Activated naive CD4-positive, alpha-beta T cell treated with anti-CD3 and anti-CD28 coated beads, Interleukin-2, amount 10 ng/mL, durations not matched to agents 7 days and 5 days (primary cell): ENCODE measurements at regions not wholly inside any gene's neighbourhood (a gene's known extent, or its start where the extent isn't known, plus 50 kb on each side); places are given as distances from the start of the nearest gene placed in this dataset.

Experiments
- CTCF ChIA-PET: fragments of 350-600 bp; sonication (Branson Sonifier 250); formaldehyde crosslinking; loops from one replicate; lab custom pipeline; 2021; ENCODE audit warnings: antibody characterized with exemption; lab: Charles Lee
- DNase-seq: peaks from one replicate; pipeline ENCODE4 v3.0.0-alpha.2; 2020
- H3K27ac Mint-ChIP-seq: one replicate; pipeline ENCODE4 v1.8.0; 2021; ENCODE audit warnings: mild to moderate bottlenecking, moderate library complexity, mixed read lengths
- H3K27me3 Mint-ChIP-seq: one replicate; pipeline ENCODE4 v1.8.0; 2021; ENCODE audit warnings: mild to moderate bottlenecking, mixed read lengths
- H3K36me3 Mint-ChIP-seq: one replicate; pipeline ENCODE4 v1.8.0; 2021; ENCODE audit warnings: mixed read lengths
- H3K4me1 Mint-ChIP-seq: one replicate; pipeline ENCODE4 v1.8.0; 2021; ENCODE audit warnings: mixed read lengths
- H3K4me3 Mint-ChIP-seq: one replicate; pipeline ENCODE4 v1.8.0; 2021; ENCODE audit warnings: mild to moderate bottlenecking, moderate library complexity, mixed read lengths
- H3K9me3 Mint-ChIP-seq: one replicate; pipeline ENCODE4 v1.8.0; 2021; ENCODE audit warnings: mixed read lengths

DNA sequence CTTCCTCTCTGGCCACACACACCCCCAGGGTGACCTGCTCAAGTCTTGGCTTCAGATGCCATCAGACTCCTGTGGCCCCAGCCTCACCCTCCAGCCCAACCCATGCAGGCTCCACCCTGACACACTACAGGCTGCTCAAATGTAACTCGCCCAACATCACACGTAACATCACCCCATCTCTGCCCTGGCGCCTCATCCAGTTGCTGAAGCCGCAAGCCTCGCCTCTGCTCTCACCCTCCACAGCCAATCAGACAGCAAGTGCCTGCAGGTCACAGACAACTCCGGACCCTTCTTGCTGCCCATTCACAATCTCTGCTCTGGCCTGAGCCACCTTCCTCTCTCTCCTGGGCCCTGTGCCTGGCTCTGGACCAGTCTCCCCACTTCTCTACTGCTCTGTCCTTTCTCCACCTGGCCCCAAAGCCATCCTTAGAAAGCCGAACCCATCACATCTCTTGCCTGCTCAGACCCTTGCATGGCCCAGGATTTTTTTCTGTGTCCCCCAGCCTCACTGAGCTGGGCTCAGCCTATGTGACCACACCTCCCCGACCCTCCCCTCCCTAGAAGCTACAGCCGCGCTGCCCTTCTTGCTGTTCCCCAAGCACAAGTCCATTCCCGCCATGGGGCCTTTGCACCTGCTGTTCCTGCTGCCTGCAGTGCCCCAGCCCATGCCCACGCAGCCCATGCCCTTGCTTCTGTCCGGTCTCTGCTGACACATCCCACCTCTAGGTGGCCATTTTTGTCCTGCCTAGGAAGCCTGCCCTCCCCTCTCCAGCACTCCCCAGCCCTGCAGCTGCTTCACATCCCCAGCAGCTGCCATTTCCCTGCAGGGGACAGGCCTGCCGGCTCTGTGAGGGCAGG lies 333.9 kb downstream of the CTTN start:
- H3K4me1 Mint-ChIP-seq = no peaks in the 10 kb centered on the region
- no peak overlapping the region for H3K4me3 Mint-ChIP-seq
- H3K27me3 Mint-ChIP-seq = no peaks in the 10 kb centered on the region
- CTCF ChIA-PET = no interaction called here
- DNase-seq = no peak
- no peak overlapping the region for H3K27ac Mint-ChIP-seq
- no peaks in the 10 kb centered on the region for H3K36me3 Mint-ChIP-seq
- H3K9me3 Mint-ChIP-seq = peaks cover 2% of the 10 kb centered on the region

DNA sequence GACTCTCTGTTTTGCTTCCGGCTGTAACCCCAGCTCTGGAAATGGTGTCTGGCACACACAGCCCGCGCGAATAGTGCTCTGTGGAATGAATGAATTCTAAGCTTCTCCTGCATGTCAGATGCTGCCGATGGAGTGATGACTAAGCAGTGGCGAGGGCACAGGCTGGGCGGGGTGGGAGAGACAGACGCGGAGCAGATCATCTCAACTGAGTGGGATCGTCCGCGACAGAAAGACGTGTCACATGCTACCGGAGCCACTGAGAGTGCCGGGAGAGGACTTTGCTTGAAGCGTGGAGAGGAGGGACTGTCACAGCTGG lies 334.5 kb downstream of the CTTN start:
- H3K27ac Mint-ChIP-seq = peak overlapping the region; percentile 47

DNA sequence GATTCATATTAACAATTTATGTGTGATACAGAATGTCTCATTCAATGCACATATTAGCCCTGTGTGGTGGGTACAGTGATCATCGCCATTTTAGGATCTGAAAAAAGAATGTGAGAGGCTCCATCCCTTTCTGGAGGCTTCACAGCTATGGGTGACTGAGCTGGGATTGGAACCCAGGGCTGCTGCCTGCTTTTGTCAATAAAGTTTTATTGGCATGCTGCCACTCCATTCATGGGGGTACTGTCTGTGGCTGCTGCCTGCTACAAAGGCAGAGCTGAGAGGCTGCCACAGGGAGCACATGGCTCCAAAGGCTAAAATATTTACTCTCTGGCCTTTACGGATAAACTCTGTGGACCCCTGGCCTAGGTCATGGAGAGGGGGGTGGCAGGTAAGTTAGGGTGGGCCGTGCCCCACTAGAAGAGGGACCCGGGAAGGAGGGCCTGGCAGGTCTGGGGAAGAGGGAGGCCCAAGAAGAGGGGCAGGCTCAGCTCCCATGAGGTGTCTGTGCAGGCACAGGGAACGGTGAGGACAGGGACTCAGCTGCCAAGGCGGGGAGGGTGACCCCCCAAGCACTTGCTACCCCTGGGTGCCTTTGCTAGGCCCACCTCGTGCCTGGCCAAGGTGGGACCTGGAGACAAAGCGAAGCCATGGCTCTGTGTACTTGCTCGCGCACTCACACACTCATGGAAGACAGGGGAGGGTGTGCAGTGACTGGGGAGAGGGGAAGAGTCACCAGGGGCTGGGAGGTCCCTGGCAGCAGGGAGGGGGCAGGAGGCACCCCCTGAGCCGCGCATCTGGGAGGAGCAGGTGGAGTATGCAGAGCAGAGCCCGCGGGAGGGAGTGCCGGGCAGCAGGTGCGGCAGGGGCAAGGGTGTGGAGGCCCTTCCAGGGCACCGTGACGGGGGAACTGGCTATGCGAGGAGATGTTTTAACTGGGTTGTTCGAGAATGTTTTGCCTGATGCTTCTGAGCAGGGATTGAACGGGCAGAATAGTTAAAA lies 335.3 kb downstream of the CTTN start:
- H3K36me3 Mint-ChIP-seq = no peaks in the 10 kb centered on the region
- no peak for DNase-seq
- CTCF ChIA-PET = no interaction called here

More for the DNA sequence above, 334.5 kb downstream of the CTTN start:
- no peak overlapping the region for H3K4me3 Mint-ChIP-seq
- H3K27me3 Mint-ChIP-seq = no peaks in the 10 kb centered on the region
- DNase-seq = no peak
- no peaks in the 10 kb centered on the region for H3K36me3 Mint-ChIP-seq
- CTCF ChIA-PET = no interaction called here
- H3K4me1 Mint-ChIP-seq = no peaks in the 10 kb centered on the region
- peaks cover 2% of the 10 kb centered on the region for H3K9me3 Mint-ChIP-seq

DNA sequence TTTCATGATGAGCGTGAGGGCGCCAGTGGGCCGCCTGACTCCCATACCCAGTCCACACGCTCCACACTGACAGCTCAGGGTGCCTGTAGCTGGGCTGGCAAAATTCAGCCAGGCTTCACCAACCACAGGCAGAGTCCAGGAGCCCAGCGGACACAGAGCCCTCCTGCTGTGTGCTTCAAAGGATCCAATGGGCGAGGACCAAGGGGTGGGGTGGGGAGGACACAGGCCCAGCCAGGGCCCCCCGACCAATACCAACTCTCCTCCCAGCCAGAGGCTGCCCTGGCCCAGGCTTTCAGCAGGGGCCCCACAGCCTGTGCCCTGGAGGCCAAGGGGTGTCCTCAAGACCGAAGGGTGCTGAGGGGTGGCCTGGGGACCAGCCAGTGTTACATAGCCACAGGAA lies 336.1 kb downstream of the CTTN start:
- no peak overlapping the region for H3K27ac Mint-ChIP-seq
- H3K27me3 Mint-ChIP-seq = no peaks in the 10 kb centered on the region
- H3K36me3 Mint-ChIP-seq = no peaks in the 10 kb centered on the region
- H3K4me1 Mint-ChIP-seq = no peaks in the 10 kb centered on the region
- no peak overlapping the region for H3K4me3 Mint-ChIP-seq
- peaks cover 2% of the 10 kb centered on the region for H3K9me3 Mint-ChIP-seq
- CTCF ChIA-PET = interaction anchor here (1.4 kb wide), 1 partner anchor 8 kb away, joined by 4 read pairs; no protein-coding TSS in a partner anchor
- DNase-seq = no peak

More for the DNA sequence above, 335.3 kb downstream of the CTTN start:
- H3K4me1 Mint-ChIP-seq = no peaks in the 10 kb centered on the region
- no peak overlapping the region for H3K27ac Mint-ChIP-seq
- H3K9me3 Mint-ChIP-seq = peaks cover 2% of the 10 kb centered on the region
- no peak overlapping the region for H3K4me3 Mint-ChIP-seq
- H3K27me3 Mint-ChIP-seq = no peaks in the 10 kb centered on the region

GRCh38 chr11:70734911-70735310 lies 336.6 kb downstream of the CTTN start:
- Mint-ChIP-seq H3K36me3 (no peaks in the 10 kb centered on the region), H3K4me3 (no peak overlapping the region), H3K27ac (no peak overlapping the region), H3K9me3 (peaks cover 2% of the 10 kb centered on the region), H3K27me3 (no peaks in the 10 kb centered on the region), H3K4me1 (no peaks in the 10 kb centered on the region)
- CTCF ChIA-PET = interaction anchor here (1.4 kb wide), 1 partner anchor 9 kb away, joined by 4 read pairs; no protein-coding TSS in a partner anchor
- no peak for DNase-seq

- no peaks in the 10 kb centered on the region for H3K36me3 Mint-ChIP-seq
- no peaks in the 10 kb centered on the region for H3K27me3 Mint-ChIP-seq
- no peak overlapping the region for H3K4me3 Mint-ChIP-seq
- peaks cover 2% of the 10 kb centered on the region for H3K9me3 Mint-ChIP-seq
- CTCF ChIA-PET = interaction anchor here (1.4 kb wide), 1 partner anchor 10 kb away, joined by 4 read pairs; no protein-coding TSS in a partner anchor
- H3K27ac Mint-ChIP-seq = no peak overlapping the region
- DNase-seq = no peak
- H3K4me1 Mint-ChIP-seq = no peaks in the 10 kb centered on the region
Measured at GRCh38 chr11:70735976-70736375, 337.6 kb downstream of the CTTN start.

GRCh38 chr11:70736461-70736860 lies 338.1 kb downstream of the CTTN start:
- Mint-ChIP-seq H3K4me3 (no peak overlapping the region), H3K27ac (no peak overlapping the region), H3K27me3 (no peaks in the 10 kb centered on the region), H3K9me3 (peaks cover 2% of the 10 kb centered on the region), H3K4me1 (no peaks in the 10 kb centered on the region), H3K36me3 (no peaks in the 10 kb centered on the region)
- CTCF ChIA-PET = no interaction called here
- DNase-seq = no peak

GRCh38 chr11:70736937-70737640 lies 338.8 kb downstream of the CTTN start:
- H3K36me3 Mint-ChIP-seq = no peaks in the 10 kb centered on the region
- H3K9me3 Mint-ChIP-seq = peaks cover 2% of the 10 kb centered on the region
- CTCF ChIA-PET = no interaction called here
- no peak for DNase-seq
- no peak overlapping the region for H3K4me3 Mint-ChIP-seq
- H3K27ac Mint-ChIP-seq = no peak overlapping the region
- H3K4me1 Mint-ChIP-seq = no peaks in the 10 kb centered on the region
- H3K27me3 Mint-ChIP-seq = peaks cover 3% of the 10 kb centered on the region

DNA sequence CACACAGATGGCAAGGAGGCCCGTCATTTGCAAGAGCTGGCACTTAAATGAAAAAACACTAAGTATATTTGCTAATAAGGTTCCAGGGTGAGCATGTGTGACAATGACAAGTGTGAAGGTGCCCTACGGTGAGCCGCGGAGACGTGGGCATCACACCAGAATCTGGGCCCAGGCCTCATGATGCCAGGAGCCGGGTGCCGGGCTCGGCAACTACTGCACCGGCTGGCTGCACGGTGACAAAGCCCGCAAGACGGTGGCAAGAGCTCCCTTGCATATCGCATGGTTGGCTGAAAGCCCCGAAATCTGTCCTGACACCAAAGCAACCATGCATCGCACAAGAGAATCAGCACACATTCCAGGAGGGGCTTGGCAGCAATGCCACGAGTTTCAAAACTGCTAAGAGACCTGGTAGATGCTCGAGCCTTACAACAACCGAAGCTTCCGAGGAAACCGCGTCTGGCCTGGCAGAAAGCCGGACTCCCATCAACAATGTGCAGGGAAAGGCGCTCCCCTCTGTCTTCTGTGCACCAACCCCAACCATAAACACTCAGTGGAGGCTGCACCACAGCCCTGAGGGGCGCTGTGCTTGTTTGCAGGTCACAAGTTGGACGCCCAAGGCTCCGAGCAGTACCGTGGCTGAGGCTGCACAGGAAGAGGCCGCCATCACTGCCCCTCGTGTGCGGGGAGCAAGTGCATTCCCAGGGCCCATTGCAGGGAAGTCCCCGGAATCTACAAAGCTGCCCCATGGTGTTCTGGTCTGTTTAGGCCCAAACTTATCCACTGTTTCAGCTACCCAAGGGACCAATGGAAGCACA lies 339.7 kb downstream of the CTTN start:
- CTCF ChIA-PET = no interaction called here

DNA sequence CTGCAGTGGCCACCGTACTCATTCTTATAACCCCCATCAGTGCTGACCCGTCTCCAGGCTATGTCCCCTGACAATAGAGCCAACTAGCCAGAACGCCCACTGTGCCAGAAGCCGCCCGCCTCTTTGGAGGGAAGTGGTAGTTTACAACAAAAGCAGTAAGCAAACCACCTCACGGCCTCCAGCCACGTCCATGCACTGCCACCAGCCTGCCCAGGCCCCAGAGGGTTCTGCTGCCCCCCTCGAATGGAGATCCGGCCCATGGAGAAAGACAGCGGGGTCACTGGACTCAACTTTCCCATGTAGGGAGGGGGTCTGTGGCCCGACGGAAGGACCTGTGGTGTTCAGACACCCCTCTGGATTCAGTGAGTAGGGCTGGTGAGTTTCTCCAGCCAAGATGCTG lies 340.3 kb downstream of the CTTN start:
- no peaks in the 10 kb centered on the region for H3K36me3 Mint-ChIP-seq
- no peaks in the 10 kb centered on the region for H3K4me1 Mint-ChIP-seq
- no peak overlapping the region for H3K27ac Mint-ChIP-seq
- H3K4me3 Mint-ChIP-seq = no peak overlapping the region
- peaks cover 2% of the 10 kb centered on the region for H3K9me3 Mint-ChIP-seq
- CTCF ChIA-PET = no interaction called here
- no peak for DNase-seq
- H3K27me3 Mint-ChIP-seq = peaks cover 14% of the 10 kb centered on the region

More for the DNA sequence above, 339.7 kb downstream of the CTTN start:
- no peak for DNase-seq
- H3K27me3 Mint-ChIP-seq = peaks cover 12% of the 10 kb centered on the region
- H3K4me1 Mint-ChIP-seq = no peaks in the 10 kb centered on the region
- H3K36me3 Mint-ChIP-seq = no peaks in the 10 kb centered on the region
- no peak overlapping the region for H3K27ac Mint-ChIP-seq
- H3K4me3 Mint-ChIP-seq = no peak overlapping the region
- peaks cover 2% of the 10 kb centered on the region for H3K9me3 Mint-ChIP-seq

- peaks cover 16% of the 10 kb centered on the region for H3K27me3 Mint-ChIP-seq
- H3K36me3 Mint-ChIP-seq = no peaks in the 10 kb centered on the region
- peaks cover 2% of the 10 kb centered on the region for H3K9me3 Mint-ChIP-seq
- CTCF ChIA-PET = no interaction called here
- H3K4me3 Mint-ChIP-seq = no peak overlapping the region
- no peak overlapping the region for H3K27ac Mint-ChIP-seq
- H3K4me1 Mint-ChIP-seq = no peaks in the 10 kb centered on the region
- DNase-seq = no peak
Measured at GRCh38 chr11:70739091-70739490, 340.8 kb downstream of the CTTN start.

- Mint-ChIP-seq H3K4me3 (no peak overlapping the region), H3K9me3 (peaks cover 2% of the 10 kb centered on the region), H3K36me3 (no peaks in the 10 kb centered on the region), H3K27ac (no peak overlapping the region), H3K4me1 (no peaks in the 10 kb centered on the region), H3K27me3 (peaks cover 16% of the 10 kb centered on the region)
- CTCF ChIA-PET = no interaction called here
- no peak for DNase-seq
Measured at GRCh38 chr11:70739811-70740487, 341.6 kb downstream of the CTTN start.

DNA sequence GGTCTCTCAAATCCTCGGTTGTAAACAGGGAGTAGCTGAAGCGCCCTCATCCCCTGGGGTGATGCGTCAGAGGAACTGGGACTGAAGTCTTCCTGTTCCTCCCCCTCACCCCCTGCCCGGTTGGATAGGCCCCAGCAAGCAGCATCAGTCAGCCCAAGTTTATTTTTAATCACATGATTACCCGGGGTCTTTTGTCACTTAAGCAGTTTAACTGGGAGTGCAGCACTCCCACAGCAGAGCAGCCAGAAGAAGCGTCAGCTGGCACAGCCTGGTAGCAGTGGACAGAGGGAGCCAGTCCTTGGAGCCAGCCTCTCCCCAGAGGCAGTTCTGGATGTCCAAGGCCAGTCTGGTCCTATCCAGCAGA lies 342.1 kb downstream of the CTTN start:
- CTCF ChIA-PET = no interaction called here
- Mint-ChIP-seq H3K27me3 (peaks cover 16% of the 10 kb centered on the region), H3K4me1 (no peaks in the 10 kb centered on the region), H3K36me3 (no peaks in the 10 kb centered on the region), H3K4me3 (no peak overlapping the region), H3K27ac (no peak overlapping the region), H3K9me3 (peaks cover 2% of the 10 kb centered on the region)
- DNase-seq = no peak
